Cardiac muscle cell (in vitro differentiated cells and primary cell): ENCODE measurements at regions not wholly inside any gene's neighbourhood (a gene's known extent, or its start where the extent isn't known, plus 50 kb on each side); places are given as distances from the start of the nearest gene placed in this dataset.
A peak's percentile ranks its signal among the peaks of the same experiment; 100 is the strongest.
"Not testable (repeated sequence)": the region's sequence is repeated elsewhere in the genome, so short reads cannot be mapped to it uniquely, and the experiment has no call there.

Experiments used
- DNase-seq, 2 donors: peaks; one replicate each; pipeline versions ENCODE4 v3.0.0 to v3.0.0-alpha.2; 2010 to 2017; ENCODE audit warnings: low read depth in 1 of 2, low spot score in 1 of 2
- H3K27ac ChIP-seq: fragments of 200-600 bp; sonication (generic); 2 replicates; pipeline ENCODE4 v1.5.1; 2016
- H3K27me3 ChIP-seq: fragments of 200-600 bp; sonication (generic); 2 replicates; pipeline ENCODE4 v1.6.0; 2016; ENCODE audit warnings: control low read depth
- H3K36me3 ChIP-seq: fragments of 200-600 bp; sonication (generic); 2 replicates; pipeline ENCODE4 v1.5.1; 2016; ENCODE audit warnings: control low read depth
- H3K4me1 ChIP-seq: fragments of 200-600 bp; sonication (generic); 2 replicates; pipeline ENCODE4 v1.8.1; 2017; ENCODE audit warnings: low read depth, mild to moderate bottlenecking, mixed run types
- H3K4me3 ChIP-seq: fragments of 200-600 bp; sonication (generic); 2 replicates; pipeline ENCODE4 v1.5.1; 2016; ENCODE audit warnings: mild to moderate bottlenecking
- H3K9me3 ChIP-seq: fragments of 200-600 bp; sonication (generic); 2 replicates; pipeline ENCODE4 v1.5.1; 2017; ENCODE audit warnings: low read depth, mild to moderate bottlenecking, control low read depth
- TF ChIP-seq, protein P1 (sequence below): IDR thresholded peaks from 2 replicates; pipeline ENCODE4 v1.5.1; 2012; ENCODE audit warnings: low read depth, mild to moderate bottlenecking, low read length

DNA sequence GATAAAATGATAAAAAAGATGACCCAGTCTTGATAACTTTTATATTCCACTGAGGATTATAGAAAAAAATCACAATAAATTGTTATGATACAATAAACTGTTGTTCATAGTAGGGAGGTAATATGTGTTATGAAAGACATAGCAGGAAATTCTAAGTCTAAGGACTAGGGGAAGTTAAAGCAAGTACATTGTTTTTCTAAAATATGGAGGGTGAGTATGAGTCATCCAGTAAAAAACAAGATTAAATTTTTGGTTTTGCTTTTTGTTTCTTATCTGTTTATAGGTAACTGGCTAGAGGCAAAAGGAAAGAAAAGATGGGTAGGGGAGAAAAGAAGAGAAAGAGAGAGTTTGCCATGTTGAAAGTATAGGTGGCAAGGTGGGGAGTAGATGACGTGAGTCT is 188.4 kb downstream of the POLR1F start:
- TF ChIP-seq, protein P1, sequence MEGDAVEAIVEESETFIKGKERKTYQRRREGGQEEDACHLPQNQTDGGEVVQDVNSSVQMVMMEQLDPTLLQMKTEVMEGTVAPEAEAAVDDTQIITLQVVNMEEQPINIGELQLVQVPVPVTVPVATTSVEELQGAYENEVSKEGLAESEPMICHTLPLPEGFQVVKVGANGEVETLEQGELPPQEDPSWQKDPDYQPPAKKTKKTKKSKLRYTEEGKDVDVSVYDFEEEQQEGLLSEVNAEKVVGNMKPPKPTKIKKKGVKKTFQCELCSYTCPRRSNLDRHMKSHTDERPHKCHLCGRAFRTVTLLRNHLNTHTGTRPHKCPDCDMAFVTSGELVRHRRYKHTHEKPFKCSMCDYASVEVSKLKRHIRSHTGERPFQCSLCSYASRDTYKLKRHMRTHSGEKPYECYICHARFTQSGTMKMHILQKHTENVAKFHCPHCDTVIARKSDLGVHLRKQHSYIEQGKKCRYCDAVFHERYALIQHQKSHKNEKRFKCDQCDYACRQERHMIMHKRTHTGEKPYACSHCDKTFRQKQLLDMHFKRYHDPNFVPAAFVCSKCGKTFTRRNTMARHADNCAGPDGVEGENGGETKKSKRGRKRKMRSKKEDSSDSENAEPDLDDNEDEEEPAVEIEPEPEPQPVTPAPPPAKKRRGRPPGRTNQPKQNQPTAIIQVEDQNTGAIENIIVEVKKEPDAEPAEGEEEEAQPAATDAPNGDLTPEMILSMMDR = no peak
- Histone ChIP-seq H3K27me3 (no peaks in the 10 kb centered on the region), H3K36me3 (no peaks in the 10 kb centered on the region), H3K4me3 (no peak overlapping the region), H3K27ac (no peak overlapping the region), H3K9me3 (no peaks in the 10 kb centered on the region), H3K4me1 (no peaks in the 10 kb centered on the region)
- peak in 1 of 2 donors; percentile 19 for DNase-seq

DNA sequence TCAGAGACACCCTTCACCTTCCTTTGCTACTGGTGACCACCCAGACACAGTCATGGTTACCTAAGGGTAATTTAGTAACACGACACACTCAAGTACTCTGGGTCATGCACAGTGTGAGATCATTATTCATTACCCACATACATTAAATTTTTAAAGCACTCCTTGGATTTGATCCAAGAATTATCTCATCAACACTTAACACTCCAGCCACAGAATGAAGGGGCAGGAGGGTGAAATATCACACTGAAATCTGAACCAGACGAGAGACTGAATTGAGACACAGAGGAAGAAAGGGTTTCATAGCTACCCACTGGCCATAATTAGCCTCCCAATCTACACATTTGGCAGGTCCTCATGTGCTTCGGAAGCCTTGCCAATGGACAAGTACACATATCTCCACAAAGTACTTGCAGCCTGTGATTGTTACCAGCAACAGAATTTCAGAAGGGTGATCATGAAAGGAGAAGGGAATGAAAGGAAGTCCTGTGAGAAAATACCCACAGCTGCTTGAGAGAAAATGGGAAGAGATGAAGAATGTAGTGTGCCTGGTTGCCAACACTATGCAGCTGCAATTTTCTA is 189.3 kb downstream of the POLR1F start:
- TF ChIP-seq, protein P1 = no peak
- H3K27ac ChIP-seq = peak overlapping the region; percentile 24
- no peak overlapping the region for H3K4me3 ChIP-seq
- H3K36me3 ChIP-seq = no peaks in the 10 kb centered on the region
- H3K9me3 ChIP-seq = no peaks in the 10 kb centered on the region
- DNase-seq = peak; percentile 13 to 59
- H3K27me3 ChIP-seq = no peaks in the 10 kb centered on the region
- H3K4me1 ChIP-seq = no peaks in the 10 kb centered on the region

DNA sequence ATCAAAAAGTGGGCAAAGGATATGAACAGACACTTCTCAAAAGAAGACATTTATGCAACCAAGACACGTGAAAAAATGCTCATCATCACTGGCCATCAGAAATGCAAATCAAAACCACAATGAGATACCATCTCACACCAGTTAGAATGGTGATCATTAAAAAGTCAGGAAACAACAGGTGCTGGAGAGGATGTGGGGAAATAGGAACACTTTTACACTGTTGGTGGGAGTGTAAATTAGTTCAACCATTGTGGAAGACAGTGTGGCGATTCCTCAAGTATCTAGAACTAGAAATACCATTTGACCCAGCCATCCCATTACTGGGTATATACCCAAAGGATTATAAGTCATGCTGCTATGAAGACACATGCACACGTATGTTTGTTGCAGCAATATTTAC is 191.3 kb downstream of the POLR1F start:
- not testable (repeated sequence) for H3K4me1 ChIP-seq, H3K4me3 ChIP-seq, DNase-seq, H3K36me3 ChIP-seq, H3K27ac ChIP-seq, H3K9me3 ChIP-seq, H3K27me3 ChIP-seq

DNA sequence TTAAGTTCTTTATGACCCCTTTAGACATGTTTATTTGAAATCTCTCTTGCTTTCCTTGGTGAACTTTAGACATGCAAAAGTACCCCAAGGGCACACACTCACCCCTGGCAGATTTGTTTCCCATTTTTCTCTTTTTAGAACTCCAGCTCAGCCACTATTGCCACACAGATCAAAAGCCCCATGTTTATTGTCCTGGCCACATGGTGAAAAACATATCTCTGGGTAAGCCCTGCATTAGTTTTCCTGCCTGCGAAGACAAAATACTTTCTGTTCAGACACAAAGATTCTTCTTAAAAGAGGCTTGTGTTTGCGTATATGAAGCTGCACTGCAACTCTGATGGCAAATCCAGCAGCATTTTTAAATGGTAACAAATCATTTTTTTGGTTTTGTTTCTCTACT is 200.0 kb downstream of the POLR1F start:
- Histone ChIP-seq H3K4me3 (no peak overlapping the region), H3K27ac (no peak overlapping the region), H3K9me3 (no peaks in the 10 kb centered on the region), H3K27me3 (no peaks in the 10 kb centered on the region), H3K4me1 (no peaks in the 10 kb centered on the region), H3K36me3 (no peaks in the 10 kb centered on the region)
- DNase-seq = no peak
- TF ChIP-seq, protein P1 = no peak

DNA sequence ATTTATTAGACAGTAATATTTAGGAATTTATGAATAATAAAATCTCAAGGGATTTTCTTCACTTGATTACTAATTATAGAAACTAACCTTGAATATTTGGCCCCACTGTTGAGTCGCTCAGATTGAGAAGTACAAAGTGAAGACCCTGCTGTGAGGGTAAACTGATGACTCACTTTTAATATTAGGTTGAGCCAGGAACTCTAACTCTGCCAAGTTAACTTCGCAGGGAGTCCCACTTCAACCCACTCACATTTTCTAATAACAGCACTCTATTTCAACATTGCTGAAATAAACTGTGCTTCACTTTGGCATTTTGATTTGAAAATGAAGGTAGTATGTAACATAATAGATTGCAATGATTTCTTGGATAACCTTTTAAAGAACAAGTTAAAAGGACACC is 200.7 kb downstream of the POLR1F start:
- peak in 1 of 2 donors; percentile 17 for DNase-seq
- H3K27ac ChIP-seq = no peak overlapping the region
- H3K4me3 ChIP-seq = no peak overlapping the region
- H3K36me3 ChIP-seq = no peaks in the 10 kb centered on the region
- TF ChIP-seq, protein P1 = no peak
- H3K4me1 ChIP-seq = no peaks in the 10 kb centered on the region
- H3K27me3 ChIP-seq = no peaks in the 10 kb centered on the region
- no peaks in the 10 kb centered on the region for H3K9me3 ChIP-seq

DNA sequence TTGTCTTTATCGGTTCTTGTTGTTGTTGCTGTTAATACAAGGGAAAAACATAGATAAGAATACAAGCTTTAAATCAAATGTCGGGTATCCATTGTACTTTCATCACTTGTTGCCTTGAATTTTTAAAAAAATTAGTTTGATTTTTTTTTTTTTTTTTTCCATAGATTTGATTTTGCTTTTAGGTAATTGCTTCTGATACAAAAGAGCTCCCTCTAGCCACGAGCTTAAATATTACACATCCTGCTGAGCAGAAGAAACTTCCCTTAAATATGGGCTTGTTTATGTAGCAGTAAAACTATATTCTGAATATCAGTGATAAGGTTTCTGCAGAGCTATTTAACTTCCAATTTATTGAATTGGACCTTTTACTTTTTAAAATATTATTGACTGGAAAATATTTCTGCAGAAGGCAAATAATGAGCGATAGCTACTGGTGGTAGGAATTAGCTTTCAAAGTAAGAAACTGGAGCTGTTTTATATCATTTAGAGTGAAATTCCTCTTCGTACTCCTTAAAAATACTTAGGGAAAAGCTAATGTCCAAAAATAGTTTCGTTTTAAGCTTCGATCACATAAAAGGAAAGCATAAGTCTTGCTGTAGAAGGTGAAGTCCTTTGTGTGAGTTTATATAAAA is 216.9 kb downstream of the POLR1F start:
- TF ChIP-seq, protein P1 = peak; percentile 59
- peak; percentile 11 to 62 for DNase-seq
- no peak overlapping the region for H3K27ac ChIP-seq

More for the DNA sequence above, 216.9 kb downstream of the POLR1F start:
- no peaks in the 10 kb centered on the region for H3K36me3 ChIP-seq
- H3K27me3 ChIP-seq = no peaks in the 10 kb centered on the region
- H3K4me1 ChIP-seq = no peaks in the 10 kb centered on the region
- no peak overlapping the region for H3K4me3 ChIP-seq
- H3K9me3 ChIP-seq = no peaks in the 10 kb centered on the region
